Small intestine (tissue), 7 donors: ENCODE measurements at regions not wholly inside any gene's neighbourhood (a gene's known extent, or its start where the extent isn't known, plus 50 kb on each side); places are given as distances from the start of the nearest gene placed in this dataset.
A peak's percentile ranks its signal among the peaks of the same experiment; 100 is the strongest.

ENCODE experiments used
- DNase-seq, 2 donors: peaks; one replicate each; pipeline versions ENCODE4 v3.0.0 to v3.0.0-alpha.2; 2013
- FAIRE-seq: peaks from 2 replicates; lab custom pipeline; 2012; peaks lifted over from hg19 to GRCh38; lab: Jason Lieb, UNC
- H3K27ac ChIP-seq, 3 donors: one replicate each; pipeline ENCODE4 v1.5.1; 2013; ENCODE audit warnings: low read length in 2 of 3, mild to moderate bottlenecking in 2 of 3, control low read depth in 1 of 3, inconsistent platforms in 1 of 3, low read depth in 1 of 3, moderate library complexity in 1 of 3
- H3K27me3 ChIP-seq, 3 donors: one replicate each; pipeline ENCODE4 v1.6.1; 2013; ENCODE audit warnings: low read length in 3 of 3, inconsistent platforms in 1 of 3; ENCODE audit not compliant: control insufficient read depth in 3 of 3, insufficient read depth in 3 of 3
- H3K36me3 ChIP-seq, 3 donors: one replicate each; pipeline ENCODE4 v1.6.1; 2013; ENCODE audit warnings: low read length in 3 of 3, inconsistent platforms in 1 of 3, low read depth in 1 of 3, mild to moderate bottlenecking in 1 of 3, moderate library complexity in 1 of 3; ENCODE audit not compliant: control insufficient read depth in 3 of 3, insufficient read depth in 2 of 3
- H3K4me1 ChIP-seq, 3 donors: one replicate each; pipeline ENCODE4 v1.6.1; 2013; ENCODE audit warnings: low read length in 2 of 3, inconsistent platforms in 1 of 3, low read depth in 1 of 3, mild to moderate bottlenecking in 1 of 3, moderate library complexity in 1 of 3; ENCODE audit not compliant: control insufficient read depth in 3 of 3, insufficient read depth in 2 of 3
- H3K4me3 ChIP-seq, 3 donors: one replicate each; pipeline ENCODE4 v1.5.1; 2013; ENCODE audit warnings: low read length in 3 of 3, control low read depth in 1 of 3, inconsistent platforms in 1 of 3, low read depth in 1 of 3, mild to moderate bottlenecking in 1 of 3, moderate library complexity in 1 of 3
- H3K9me3 ChIP-seq, 2 donors: one replicate each; pipeline ENCODE4 v1.6.1; 2013; ENCODE audit warnings: low read depth in 1 of 2, low read length in 1 of 2; ENCODE audit not compliant: control insufficient read depth in 2 of 2, insufficient read depth in 1 of 2
- WGBS, 3 donors: extraction: QIAGEN DNeasy Blood & Tissue Kit; methylation state at CpG; one replicate each; pipeline ENCODE4 v1.1.7; 2013; 5-methylcytosine and 5-hydroxymethylcytosine counted together
- donor health status: healthy with polysubstance abuse.
- donor health status: control.
- donor health status: control.
- donor health status: Bipolar disorder and iron deficiency.
- donor health status: healthy.

GRCh38 chr1:29753244-29753643 is 516.9 kb downstream of the PTPRU start:
- Histone ChIP-seq H3K4me3 (no peak overlapping the region), H3K9me3 (no peaks in the 10 kb centered on the region), H3K27ac (no peak overlapping the region), H3K4me1 (peaks cover 0 to 15% (median 0%) of the 10 kb centered on the region in 3 donors), H3K27me3 (no peaks in the 10 kb centered on the region), H3K36me3 (no peaks in the 10 kb centered on the region)
- no peak for DNase-seq
- 57 to 65% (median 64%) methylated on average over 1 of the region's 1 CpG for WGBS, 3 donors
- FAIRE-seq, result no peak

GRCh38 chr1:29752141-29752540 is 515.8 kb downstream of the PTPRU start:
- FAIRE-seq (no peak), DNase-seq (peak in 1 of 2 donors; percentile 24)
- Histone ChIP-seq H3K4me3 (no peak overlapping the region), H3K36me3 (no peaks in the 10 kb centered on the region), H3K27me3 (no peaks in the 10 kb centered on the region), H3K27ac (no peak overlapping the region), H3K4me1 (peaks cover 0 to 4% (median 0%) of the 10 kb centered on the region in 3 donors), H3K9me3 (no peaks in the 10 kb centered on the region)
- WGBS, 3 donors, result 19 to 41% (median 34%) methylated on average over 8 of the region's 8 CpGs

- H3K9me3 ChIP-seq, result no peaks in the 10 kb centered on the region
- FAIRE-seq (no peak), DNase-seq (no peak)
- H3K4me1 ChIP-seq, result no peaks in the 10 kb centered on the region
- H3K4me3 ChIP-seq, result no peak overlapping the region
- WGBS, 3 donors, result 50 to 61% (median 57%) methylated on average over 6 of the region's 6 CpGs
- no peaks in the 10 kb centered on the region for H3K27me3 ChIP-seq
- no peak overlapping the region for H3K27ac ChIP-seq
- H3K36me3 ChIP-seq, result no peaks in the 10 kb centered on the region
Observed at GRCh38 chr1:29749024-29749945, 513.0 kb downstream of the PTPRU start.

GRCh38 chr1:29747196-29747595 is 510.9 kb downstream of the PTPRU start:
- H3K27me3 ChIP-seq, result no peaks in the 10 kb centered on the region
- no peak for FAIRE-seq
- DNase-seq, result no peak
- H3K4me1 ChIP-seq, result no peaks in the 10 kb centered on the region
- H3K9me3 ChIP-seq, result no peaks in the 10 kb centered on the region
- no peak overlapping the region for H3K27ac ChIP-seq
- 75 to 91% (median 85%) methylated on average over 3 of the region's 3 CpGs for WGBS, 3 donors
- H3K36me3 ChIP-seq, result no peaks in the 10 kb centered on the region
- H3K4me3 ChIP-seq, result no peak overlapping the region

GRCh38 chr1:29746076-29746665 is 509.8 kb downstream of the PTPRU start:
- Histone ChIP-seq H3K4me1 (no peaks in the 10 kb centered on the region), H3K27ac (no peak overlapping the region), H3K27me3 (no peaks in the 10 kb centered on the region), H3K4me3 (no peak overlapping the region), H3K9me3 (no peaks in the 10 kb centered on the region), H3K36me3 (no peaks in the 10 kb centered on the region)
- FAIRE-seq (no peak), DNase-seq (no peak)
- 76 to 84% (median 82%) methylated on average over 5 of the region's 5 CpGs for WGBS, 3 donors

GRCh38 chr1:29744684-29745490 is 508.6 kb downstream of the PTPRU start:
- DNase-seq (no peak), FAIRE-seq (no peak)
- 39 to 46% (median 43%) methylated on average over 6 of the region's 6 CpGs for WGBS, 3 donors

GRCh38 chr1:29743931-29744330 is 507.6 kb downstream of the PTPRU start:
- Histone ChIP-seq H3K36me3 (no peaks in the 10 kb centered on the region), H3K27me3 (no peaks in the 10 kb centered on the region), H3K9me3 (no peaks in the 10 kb centered on the region), H3K4me3 (no peak overlapping the region), H3K27ac (no peak overlapping the region), H3K4me1 (no peaks in the 10 kb centered on the region)
- WGBS, 3 donors, result 72 to 81% (median 78%) methylated on average over 7 of the region's 7 CpGs
- DNase-seq (no peak), FAIRE-seq (no peak)

More at GRCh38 chr1:29744684-29745490, 508.6 kb downstream of the PTPRU start:
- no peaks in the 10 kb centered on the region for H3K9me3 ChIP-seq
- H3K4me1 ChIP-seq, result no peaks in the 10 kb centered on the region
- H3K4me3 ChIP-seq, result no peak overlapping the region
- H3K36me3 ChIP-seq, result no peaks in the 10 kb centered on the region
- H3K27ac ChIP-seq, result no peak overlapping the region
- H3K27me3 ChIP-seq, result no peaks in the 10 kb centered on the region

- Histone ChIP-seq H3K4me1 (no peaks in the 10 kb centered on the region), H3K4me3 (no peak overlapping the region), H3K36me3 (no peaks in the 10 kb centered on the region), H3K27ac (no peak overlapping the region), H3K9me3 (no peaks in the 10 kb centered on the region), H3K27me3 (no peaks in the 10 kb centered on the region)
- no peak for DNase-seq
- FAIRE-seq, result no peak
- WGBS, 3 donors, result 60 to 79% (median 62%) methylated on average over 5 of the region's 5 CpGs
Observed at GRCh38 chr1:29743264-29743663, 506.9 kb downstream of the PTPRU start.
